GM19351 (cell line): ENCODE measurements at regions not wholly inside any gene's neighbourhood (a gene's known extent, or its start where the extent isn't known, plus 50 kb on each side); places are given as distances from the start of the nearest gene placed in this dataset.

Experiments
- ATAC-seq: cut with Tn5 transposase; IDR thresholded peaks from one replicate; pipeline ENCODE4 v1.9.1; 2021; ENCODE audit warnings: mild to moderate bottlenecking, moderate library complexity; ENCODE audit not compliant: unreplicated experiment

DNA sequence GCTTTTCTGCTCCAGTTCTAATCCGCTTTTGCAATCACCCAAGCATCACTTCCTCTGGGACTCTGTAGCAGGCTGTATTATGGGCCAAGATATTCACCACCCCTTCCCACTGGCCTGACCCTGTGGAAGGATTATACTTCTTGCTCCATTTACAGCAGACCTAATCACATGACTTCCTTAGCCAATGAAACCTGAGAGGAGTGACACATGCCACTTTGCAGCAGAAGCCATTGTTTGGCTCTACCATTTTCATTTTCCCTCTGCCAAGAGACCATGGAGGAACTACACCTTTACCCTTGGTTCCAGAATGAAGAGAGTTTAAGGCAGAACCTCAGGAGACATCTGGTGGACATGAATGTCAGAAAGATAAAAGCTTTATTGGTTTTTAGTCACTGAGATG is 134.9 kb upstream of the HSD17B12 start:
- no peak for ATAC-seq

DNA sequence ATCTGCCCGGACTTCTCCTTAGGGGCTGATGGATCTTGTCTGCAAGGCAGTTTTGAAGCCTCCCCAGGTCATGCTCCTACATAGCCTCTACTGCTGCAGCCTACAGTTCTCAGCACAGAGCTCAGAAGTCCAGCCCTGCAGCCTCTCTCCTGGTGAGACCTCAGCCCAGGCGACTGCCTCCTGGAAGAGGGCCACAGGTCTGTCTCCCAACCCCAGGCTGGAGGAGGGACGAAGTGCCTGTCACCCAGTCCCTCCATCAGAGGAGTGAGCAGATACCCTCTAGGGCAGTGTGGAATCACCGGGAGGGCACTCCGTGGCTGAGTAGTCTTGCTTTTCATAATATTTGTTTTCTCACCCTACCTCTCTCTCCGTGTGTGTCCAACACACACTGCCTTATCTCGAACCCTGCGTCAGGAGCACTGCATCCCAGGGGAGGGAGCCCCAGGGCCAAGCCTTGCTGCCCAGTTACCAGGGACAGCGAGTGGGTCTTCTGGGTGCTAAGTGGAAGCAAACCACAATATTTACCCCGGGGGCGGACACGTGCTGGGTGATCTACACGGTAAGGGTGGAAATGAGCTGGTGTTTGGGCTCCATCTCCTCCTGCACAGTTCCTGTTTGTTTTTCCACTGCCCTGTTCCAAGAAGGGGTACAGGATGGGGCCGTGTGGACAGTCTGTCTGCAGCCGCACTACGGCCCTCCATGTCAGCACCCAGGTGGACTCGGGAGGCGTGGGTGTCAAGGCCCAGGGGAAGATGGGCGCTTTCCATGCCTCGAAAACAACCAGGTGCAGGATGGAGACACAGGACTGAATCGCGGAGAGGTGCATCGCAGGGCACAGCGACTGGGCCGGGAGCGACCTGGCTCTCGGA is 133.7 kb upstream of the HSD17B12 start:
- ATAC-seq = no peak

DNA sequence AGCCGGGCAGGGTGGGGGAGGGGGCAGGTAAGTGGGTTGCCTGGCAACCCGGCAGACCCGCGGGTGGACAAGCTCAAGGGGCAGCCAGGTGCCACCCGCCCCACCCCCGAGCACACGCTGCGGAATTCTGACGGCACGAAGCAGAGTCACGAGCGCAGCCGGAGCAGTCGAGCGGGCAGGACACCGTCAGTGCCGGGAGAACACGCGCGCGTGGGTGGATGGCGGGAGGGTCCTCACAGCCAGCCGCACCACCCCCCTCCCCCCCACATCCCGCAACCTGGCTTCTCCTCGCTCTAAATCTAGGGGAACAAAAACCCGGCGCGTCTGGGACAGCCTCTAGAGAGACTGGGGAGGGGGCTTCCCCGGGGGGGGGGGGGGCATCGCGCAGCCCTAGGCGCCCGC is 133.1 kb upstream of the HSD17B12 start:
- no peak for ATAC-seq

DNA sequence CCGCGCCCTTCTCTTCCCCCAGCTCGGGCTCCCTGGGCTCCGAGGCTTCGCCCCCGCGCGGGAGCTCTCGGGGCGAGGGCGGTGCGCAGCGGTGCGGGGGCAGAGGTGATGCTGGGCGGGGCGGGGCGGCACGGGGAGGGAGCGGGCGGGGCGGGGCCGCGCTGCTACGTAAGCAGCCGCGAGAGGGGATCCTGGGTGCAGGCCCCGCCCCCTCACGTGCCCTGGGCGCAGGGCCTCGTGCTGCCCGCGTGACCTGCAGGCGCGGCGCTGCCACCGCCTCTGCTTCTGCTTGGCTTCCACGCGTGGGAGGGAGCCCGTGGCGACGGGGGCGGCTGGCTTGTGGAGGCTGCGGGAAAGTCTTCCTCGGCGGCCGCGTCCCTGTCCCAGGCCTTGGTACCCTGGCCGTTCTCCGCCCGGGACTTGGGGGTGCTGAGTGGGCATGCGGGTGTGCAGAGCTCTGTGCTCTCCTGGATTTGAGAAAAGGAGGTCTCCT is 132.6 kb upstream of the HSD17B12 start:
- no peak for ATAC-seq

DNA sequence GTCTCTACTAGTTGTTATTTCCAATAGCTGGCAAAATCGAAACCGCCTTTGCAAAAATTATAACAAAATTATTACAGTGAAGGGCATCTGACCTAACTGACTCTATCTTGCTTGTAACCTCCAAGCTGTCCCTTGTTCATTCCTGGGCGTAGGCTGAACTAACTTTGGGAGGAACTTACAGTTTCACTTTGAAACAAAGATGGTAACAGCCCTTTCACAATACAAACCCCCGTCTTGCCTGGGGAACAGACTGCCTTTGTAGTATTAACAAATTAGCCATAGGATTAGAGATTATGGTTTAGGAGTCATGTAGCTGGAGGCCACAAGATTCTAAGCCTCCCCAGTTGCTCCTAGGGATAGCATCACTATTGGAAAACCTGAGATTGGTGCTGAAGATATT is 131.6 kb upstream of the HSD17B12 start:
- ATAC-seq = no peak

DNA sequence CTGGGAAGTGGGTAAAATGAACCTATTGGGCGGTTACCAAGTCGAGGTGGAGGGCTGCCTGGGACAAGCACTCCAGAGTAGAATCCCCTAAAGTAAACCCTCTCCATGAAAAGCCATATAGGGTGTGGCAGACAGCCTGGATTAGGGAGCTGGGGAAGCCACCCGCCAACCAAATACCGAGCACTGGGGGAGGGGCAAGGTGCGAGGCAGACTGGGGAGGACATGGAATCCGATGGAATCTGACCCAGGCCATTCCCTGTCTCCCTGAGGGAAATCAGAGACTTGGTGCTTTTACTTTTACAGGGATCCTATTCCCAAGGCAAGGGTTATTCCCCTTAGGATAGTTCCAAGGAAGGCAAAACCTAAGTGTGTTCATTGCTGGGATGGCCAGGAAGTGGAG is 130.9 kb upstream of the HSD17B12 start:
- ATAC-seq = no peak

DNA sequence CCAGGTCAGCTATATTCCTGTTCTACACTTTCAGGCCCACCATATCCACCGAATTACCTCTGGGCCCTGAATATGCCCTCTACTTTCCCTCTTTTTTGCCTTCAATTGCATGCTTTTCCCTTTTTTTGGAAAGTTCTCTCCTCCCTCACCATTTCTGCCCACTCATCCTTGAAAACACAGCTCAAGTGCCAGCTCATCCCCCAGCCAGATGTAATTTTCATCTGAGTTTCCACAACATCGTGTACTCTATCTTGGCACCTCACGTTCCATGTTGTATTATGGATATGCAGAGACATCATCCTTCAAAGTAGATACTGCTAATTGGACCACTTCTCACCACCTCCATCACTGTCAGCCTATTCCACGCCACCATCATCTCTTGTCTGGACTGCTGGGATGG is 129.8 kb upstream of the HSD17B12 start:
- no peak for ATAC-seq

DNA sequence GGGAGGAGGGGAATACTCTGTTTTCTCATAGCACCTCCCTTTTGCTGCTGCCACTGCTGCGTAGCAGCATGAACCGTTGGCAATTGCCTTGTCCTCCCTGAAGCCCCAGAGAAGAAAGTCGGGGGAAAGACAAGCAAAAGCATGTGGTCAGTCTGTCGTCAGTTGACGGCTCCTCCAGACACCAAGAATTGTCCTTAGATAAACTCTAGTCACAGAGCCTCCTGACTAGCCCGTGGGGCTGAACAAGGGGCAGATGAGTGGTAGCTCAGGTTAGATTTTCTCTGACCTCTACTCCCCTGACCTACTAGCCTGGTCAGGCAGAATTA is 126.4 kb upstream of the HSD17B12 start:
- ATAC-seq = no peak

DNA sequence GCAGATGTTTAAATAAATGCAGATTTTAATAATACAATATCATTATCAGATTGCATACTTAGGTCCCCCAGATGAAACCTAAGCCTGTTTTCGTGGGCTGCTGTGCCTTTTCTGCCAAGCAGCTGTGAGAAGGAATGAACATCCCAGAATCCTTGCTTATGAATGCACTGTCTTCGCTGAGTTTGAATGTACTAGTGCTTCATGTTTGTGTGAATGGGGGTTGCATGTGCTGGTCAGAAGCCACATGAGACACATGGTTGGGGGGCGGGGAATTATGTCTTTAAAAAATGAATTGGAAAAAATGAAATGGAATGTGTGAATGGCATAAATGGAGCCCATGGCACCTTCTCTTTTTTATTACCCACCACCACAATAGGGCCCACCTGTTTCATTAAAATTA is 125.4 kb upstream of the HSD17B12 start:
- no peak for ATAC-seq

DNA sequence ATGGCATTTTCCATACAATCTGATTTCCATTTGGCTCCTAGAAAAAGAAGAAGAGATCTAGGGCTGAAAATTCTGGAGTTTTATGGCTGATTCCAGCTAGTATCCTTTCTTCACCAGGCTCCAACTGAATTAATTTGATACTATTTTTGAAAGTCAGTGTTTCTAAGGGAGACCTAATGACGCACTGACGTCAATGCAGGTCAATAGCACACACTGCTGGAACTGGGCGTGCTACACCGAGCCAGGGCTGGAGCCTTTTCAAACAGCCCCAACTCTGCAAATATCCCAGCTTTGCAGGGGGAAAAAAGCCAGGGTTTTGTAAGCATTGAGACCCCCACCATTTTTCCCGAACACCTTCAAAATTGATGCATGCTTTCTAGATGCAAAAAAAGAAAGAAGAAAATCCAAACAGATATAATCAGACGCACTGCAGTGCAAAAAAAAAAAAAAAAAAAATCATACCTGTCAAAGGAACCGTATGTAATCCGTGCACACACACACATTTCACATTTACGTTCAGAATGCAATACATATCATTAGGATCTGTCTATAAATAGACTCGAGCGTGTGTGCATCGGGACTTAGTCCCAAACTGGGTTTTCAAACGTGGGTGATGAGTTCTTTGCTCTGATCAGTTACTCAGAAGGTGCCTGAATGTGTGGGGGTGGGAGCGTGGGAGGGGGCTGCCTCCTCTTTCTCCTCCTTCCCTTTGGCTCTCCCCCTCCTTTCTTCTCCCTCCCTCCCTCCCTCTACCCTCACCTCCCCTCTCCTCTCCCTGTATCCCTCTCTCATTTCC is 124.5 kb upstream of the HSD17B12 start:
- no peak for ATAC-seq

DNA sequence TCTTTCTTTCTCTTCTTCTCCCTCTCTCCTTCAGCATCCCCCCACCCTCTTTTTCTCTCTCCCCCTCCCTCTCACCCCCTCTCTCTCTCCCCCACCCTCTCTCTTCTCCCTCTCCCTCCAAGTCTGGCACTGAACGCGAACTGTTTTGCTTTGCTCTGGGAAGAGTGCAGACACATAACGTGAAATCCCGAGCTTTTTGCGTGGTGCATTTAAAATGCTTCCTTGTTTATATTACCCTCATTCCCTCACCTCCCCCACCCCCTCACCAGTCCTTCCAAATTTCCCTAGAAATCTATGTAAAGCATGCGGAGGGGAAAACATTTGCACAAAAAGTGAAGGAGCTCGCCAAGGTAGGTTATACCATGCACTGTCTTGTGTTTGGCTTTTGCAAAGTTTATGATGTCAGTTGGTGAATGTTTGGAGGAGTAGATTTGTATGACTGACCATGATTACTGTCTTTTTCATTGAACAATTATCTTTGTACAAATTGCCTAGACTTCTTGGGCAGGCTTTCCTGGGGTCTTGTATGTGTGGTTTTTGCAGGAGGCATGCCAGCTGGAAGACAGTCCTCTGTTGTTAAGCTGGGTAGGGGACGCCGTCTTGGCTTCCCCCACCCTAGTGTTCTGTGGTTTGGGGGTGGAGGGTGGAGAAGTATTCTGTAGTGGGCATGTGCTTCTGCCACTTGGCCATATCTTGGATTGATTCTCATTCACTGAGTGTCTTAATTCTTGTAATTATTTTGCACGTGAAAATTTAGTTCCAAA is 123.7 kb upstream of the HSD17B12 start:
- no peak for ATAC-seq

DNA sequence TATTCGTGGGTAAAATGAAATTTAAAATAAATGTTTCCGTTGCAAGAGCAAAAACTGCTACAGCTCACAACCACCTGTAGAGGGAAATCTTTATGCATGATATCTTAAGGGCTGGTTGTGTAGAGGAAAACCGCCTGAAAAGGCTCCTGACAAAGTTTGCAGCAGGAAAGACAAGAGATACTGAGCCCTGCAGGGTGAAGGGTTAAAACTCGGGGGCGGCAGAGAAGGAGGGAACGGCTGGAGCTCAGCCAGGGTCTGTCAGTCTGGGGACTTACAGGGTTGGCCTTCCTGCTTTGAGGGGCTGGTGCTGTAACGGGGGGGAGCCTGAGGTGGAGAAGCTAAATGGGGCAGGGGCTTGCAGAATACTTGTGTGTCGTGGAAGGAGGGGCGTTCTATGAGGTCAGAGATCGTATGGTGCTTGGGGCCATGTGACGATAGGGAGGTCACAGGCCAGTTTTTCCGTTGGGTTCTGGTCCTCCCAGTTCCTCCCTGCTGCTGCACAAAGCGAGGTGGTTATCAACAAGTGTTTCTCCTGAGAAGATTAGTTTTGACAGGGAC is 122.9 kb upstream of the HSD17B12 start:
- ATAC-seq = no peak

DNA sequence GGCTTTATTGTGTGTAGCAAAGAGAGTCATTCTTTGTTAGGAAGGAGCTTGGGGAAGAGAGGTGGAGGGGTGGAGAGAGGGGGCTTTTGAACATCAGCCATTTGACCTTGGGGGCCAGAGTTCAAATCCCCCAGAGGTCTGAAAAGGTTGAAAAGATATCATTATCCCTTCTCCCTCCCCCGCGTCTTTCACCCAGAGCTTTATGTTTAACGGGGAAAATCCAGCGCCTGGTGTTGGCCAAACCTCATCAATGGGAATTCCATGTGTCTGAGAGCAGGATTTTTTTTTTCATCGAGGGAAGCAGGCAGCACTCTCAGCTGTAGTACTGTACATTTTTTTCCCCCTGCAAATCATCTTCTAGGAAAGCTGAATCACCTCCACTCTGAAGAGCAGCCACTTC is 122.4 kb upstream of the HSD17B12 start:
- ATAC-seq = no peak

DNA sequence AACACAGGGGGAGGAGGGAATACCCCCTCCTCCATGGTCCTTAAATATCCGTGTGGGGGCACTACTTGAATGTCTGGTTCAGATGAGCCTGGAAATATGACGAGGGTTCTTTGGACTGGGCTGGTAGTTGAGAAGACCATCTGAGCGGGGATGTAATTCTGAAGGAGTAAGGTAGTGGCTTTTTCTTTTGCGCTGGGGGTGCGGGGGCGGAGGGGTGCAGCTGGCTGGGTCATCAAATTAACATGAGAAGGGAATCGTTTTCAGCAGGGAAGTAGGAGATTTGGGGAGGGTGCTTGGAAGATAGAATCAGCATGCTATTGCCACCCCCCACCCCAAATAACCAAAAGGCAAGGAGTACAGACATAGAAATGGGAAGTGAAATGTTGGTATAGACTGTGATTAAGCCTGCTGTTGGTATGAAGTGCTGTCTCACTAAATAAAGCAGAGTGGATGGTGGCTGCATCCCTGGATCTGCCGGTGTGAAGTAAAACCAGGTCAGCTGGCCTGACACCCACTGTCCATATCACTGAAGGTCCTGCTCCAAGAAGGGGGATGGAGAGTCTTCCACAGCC is 121.9 kb upstream of the HSD17B12 start:
- ATAC-seq = no peak

DNA sequence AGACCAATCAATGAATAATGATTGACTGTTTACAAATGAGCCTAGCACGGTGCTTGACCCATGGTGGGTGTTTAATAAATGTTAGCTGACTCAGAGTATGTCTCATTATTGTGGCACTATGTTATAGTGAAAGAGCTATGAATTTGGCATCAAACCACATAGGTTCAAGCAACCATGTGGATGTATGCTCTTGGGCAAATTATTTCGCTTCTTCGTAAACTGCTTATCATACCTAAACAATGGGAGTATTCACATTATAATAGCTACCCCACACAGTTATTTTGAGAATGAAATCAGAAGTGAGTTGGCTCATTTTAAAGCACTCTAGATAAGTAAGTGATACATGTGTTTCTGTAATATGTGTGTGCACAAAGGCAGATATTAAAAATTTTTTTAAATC is 118.7 kb upstream of the HSD17B12 start:
- ATAC-seq = no peak

DNA sequence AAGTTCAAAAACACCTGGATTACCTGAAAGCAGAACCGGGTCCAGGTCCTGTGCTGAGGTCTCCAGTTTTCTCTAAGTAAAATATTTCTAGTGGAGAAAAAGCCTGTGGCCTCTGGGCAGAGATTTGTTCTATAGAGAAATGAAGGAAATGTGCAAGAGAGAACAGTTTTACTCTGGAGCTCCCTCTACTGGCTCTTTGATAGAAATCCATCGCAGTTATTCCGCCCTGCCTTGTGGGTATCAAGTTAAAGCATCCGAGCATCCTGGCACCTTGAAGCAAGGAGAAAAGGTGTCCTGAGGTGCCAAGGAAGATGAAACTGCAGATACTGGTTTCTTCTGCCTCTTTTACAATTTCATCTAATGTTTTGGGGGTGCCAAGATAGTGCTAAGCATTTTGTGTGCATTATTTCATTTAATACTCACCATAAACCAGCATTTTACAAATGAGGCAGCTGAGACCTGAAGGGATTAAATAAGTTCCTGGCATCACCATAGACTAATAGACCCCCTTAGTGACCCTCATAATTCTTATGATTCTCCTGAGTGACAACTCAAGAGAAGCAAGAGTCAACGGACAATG is 113.1 kb upstream of the HSD17B12 start:
- ATAC-seq = no peak

DNA sequence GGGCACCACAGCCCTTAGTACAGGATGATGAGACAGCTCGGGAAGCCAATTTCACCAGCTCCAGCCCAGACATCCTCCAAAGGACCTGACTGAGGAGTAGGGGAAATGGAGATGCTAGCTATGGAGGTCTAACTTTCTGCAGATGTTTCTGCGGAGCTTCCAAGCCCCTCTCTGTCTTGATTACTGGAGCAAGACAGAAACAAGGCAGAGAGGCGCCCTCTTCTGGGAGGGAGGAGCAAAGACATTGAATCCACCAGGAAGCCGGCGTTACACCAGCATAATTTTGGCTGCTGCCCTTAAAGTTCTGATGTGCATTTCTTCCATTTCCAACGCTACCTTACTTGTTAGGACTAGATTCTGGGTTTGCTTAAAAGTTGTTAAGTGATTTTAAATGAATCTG is 107.3 kb upstream of the HSD17B12 start:
- ATAC-seq = no peak

DNA sequence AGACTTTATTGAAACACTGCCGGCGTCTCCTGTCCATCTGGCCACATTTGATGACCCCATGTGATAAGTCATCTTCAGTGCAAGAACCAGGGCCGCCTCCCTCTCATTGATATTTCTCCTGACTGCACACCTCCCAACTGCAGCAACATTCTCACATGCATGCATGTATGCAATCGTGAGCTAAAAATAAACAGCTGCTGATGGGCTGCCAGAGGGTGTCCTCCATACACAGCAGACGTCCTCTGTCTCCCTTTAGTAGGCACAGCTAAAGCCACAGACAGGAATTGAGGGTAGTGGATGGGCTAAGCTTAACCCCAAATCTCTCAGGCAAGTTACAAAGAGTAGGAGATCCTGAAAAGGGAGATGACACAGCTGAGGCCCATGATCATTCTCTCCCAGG is 106.7 kb upstream of the HSD17B12 start:
- no peak for ATAC-seq

DNA sequence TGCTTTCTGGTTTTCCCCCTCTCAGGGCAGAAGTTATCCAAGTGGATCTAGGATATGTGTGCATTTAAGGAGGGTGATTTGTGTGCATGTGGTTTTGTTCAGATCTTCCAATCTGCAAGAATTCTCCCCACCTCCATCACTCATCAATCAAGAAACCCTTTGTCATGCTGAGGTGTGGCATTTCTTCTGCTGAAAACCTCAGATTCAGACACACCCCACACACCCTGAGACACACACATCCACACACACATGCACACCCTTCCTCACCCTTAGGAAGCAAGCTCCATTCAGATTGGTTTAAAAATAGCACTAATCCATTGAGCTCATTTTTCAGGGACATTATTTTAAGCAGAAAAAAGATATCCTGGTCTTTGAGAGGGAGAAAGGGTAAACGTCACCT is 106.1 kb upstream of the HSD17B12 start:
- ATAC-seq = no peak
